ENCODE measurements at regions not wholly inside any gene's neighbourhood (a gene's known extent, or its start where the extent isn't known, plus 50 kb on each side); places are given as distances from the start of the nearest gene placed in this dataset.
A peak's percentile ranks its signal among the peaks of the same experiment; 100 is the strongest.
"Not testable (repeated sequence)": the region's sequence is repeated elsewhere in the genome, so short reads cannot be mapped to it uniquely, and the experiment has no call there.

DNA sequence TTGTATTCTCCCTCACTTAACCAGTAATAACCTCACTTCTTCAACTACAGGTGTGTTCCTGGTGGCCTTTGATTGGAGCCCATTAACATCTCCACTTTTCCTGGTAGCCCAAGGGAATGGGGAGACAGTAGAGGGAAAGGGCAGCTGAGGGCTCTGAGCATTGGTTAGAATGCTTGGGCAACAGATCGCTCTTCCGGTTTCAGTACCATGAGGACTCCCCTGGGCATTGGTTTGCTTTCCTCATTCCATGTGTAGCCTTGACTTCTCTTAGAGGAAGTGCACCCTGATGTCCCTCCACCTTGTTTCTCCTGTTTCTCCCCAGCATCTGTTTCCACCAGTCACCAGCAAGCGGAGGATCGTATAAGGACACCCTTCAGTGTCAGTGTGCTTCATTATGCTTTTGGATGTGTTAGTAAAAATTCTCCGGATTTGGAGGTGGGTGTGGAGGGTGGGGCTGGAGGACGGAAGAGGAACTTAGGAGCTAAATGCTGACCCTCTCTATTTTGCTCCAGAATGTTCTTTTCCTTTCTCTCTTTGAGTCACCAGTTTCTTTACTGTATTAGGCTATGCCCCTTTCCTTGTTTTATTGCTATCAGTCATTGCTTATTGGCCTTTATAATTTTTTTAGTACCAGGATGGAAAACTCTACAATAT lies 50.6 kb upstream of the ZNG1B start:
- peak; percentile 37 to 63 for DNase-seq

DNA sequence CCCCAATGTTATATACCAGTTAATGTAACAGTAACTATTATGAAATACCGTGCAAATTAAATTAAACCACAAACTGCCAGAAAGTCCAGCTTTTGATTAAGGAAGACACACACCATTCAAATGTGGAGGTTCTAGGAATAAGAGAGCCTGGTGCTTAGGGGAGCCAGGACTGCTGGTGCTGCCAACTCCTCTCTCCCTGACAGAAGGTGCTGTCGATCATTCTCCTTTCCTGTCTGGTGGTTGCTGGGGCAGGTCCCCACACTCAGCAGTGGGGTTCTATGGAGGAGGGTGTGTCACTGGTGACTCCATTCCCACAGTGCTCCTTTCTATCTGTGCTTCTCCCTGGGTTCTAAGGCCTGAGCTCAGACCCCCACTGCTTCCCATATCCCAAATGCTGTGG lies 57.9 kb upstream of the ZNG1B start:
- DNase-seq, result not testable (repeated sequence)

DNA sequence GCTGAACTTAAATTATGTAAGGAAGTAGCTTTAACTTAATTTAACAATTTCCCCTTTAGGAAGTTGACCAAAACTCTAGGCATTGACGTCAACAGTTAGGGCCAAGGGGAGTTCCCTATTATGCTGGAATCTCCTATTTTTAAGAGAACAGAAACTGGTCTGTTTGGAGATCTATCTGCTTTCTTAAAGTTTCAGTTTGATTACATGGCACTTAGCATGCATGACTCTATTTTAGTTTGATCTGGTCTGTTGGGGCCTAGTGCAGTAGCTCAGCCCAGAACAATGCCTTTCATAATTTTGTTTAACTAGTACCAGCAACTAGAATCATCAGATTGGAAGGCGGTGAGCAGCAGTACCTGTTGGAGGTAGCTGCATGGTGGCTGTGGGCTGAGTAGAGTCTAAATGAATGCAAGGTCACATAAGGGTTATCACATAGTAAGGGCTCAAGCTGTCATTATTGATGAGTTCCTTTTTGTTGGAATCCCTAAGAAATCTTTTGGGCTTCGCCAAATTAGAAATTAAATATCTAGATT lies 60.5 kb upstream of the ZNG1B start:
- DNase-seq, result peak; percentile 94

- peak in 1 of 2 donors; percentile 12 for DNase-seq
These were observed 61.1 kb upstream of the ZNG1B start for GRCh38 chr2:113376253-113376912.

DNA sequence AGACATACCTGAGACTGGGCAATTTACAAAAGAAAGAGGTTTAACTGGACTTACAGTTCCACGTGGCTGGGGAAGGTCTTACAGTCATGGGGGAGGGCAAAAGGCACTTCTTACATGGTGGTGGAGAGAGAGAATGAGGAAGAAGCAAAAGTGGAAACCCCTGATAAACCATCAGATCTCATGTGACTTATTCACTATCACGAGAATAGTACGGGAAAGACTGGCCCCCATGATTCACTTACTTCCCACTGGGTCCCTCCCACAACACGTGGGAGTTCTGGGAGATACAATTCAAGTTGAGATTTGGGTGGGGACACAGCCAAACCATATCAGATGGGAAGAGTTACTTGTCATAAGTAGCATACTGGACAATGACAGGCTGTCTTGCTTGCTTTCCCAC lies 62.6 kb upstream of the ZNG1B start:
- DNase-seq, result peak; percentile 68 to 74

DNA sequence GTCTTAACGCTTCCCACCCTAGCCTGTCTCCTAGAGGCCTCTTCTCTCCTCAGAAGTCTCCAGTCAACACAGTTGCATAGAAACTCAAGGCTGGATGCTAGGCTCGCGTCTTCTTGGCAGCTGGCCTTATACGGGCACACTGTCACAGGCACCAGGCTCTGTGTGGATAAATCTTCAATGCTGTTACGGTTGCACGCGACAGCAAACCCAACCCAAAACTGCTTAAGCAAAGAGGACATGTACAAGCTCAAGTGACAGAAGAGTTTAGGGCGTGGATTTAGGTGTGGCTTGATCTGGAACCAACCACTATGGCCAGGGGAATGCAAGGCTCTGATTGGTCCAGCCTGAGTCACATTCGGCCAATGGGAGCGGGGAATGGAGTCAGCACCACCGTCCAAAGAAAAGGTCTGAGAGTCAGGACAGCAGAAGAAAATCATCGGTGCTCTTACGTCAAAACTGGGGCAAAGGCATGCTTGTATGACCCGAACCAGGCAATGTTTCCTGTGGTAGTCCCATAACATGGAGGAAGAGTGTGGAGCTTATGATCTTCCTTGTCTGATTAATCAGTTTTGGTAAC lies 65.1 kb upstream of the ZNG1B start:
- DNase-seq, result not testable (repeated sequence)

DNA sequence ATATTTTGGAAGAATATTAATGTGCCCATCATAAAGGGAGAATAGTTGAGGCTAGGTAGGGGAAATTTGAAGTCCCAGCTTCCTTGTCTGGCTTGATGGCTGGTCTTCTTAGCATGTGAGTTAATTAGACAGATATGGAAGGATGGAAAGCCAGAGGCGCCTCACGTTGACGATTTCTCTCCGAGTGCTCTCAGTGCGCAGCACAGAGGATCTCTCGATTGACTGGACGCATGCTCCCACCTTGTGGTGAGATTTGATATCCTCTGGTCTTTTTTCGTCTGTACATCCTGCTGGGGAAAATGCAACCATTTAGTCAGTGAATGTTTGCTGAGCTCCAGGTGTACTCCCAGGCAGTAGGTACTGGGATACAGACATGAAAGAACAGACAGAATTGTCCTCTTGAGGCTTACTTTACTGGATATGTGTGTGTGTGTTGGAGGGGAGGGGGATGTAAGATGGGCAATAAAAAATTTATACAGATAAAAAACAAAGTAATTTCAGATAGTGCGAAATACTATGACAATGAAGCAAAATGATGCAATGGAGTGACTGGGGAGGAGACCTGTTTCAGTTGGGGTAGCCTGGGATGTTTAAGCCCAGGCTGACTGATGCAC lies 66.9 kb upstream of the ZNG1B start:
- peak; percentile 61 to 87 for DNase-seq

- DNase-seq, result no peak
These were observed 67.5 kb upstream of the ZNG1B start for GRCh38 chr2:113370030-113370429.

DNA sequence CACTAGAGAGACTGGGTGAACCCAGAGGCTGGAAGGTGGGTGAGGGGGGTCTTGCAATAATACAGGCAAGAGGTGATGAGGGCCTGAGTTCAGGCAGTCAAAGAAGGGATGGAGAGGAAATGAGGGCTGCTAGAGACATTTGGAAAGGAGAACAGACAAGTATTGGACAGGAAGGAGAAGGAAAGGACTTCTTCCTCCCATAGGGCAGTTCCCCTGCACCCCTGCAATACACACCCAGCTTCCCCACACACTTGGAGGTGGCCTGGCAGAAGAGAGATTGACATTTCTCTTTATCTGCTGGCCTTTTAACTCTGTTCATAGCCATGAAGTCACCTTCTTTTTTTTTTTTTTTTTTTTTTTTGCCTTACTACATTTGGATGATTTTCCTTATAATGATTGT lies 68.9 kb upstream of the ZNG1B start:
- not testable (repeated sequence) for DNase-seq

DNA sequence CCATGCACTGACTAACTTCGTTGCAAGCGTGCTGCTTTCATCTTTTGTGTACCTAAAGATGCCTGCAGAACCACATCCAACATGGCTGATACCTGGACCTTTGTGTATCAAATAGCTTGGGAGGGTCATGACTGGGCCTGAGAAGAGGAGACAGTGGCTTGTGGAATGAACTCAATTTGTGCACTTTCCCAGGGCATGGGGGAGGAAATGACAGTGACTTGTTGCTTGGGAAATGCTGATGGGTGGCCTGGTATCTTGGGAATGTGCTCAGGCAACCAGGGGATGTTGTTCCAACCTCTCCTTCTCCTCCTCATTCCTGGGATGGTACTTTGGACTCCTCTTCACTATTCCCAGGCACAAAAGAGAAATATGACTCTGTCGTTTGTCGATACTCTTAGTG lies 70.7 kb upstream of the ZNG1B start:
- DNase-seq, result not testable (repeated sequence)

DNA sequence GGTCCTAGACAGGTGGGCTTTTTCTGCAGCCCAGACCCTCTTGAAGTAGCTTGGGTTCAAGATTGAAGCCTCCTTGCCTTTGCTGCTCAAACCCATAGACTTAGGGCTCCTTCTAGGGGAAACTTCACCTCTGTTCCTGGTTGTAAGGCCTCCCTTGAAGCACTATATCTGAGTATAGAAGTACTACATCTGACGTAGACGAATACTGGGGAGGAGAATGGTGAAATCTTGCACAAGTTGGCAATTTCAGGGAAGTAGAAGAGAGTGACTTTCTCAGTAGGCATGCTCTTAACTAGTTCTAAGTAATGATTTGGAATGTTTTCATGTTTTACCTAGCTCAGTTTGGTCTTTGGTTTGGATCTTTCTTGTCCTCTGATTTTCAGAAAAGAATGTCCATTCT lies 71.7 kb upstream of the ZNG1B start:
- peak; percentile 64 to 77 for DNase-seq

DNA sequence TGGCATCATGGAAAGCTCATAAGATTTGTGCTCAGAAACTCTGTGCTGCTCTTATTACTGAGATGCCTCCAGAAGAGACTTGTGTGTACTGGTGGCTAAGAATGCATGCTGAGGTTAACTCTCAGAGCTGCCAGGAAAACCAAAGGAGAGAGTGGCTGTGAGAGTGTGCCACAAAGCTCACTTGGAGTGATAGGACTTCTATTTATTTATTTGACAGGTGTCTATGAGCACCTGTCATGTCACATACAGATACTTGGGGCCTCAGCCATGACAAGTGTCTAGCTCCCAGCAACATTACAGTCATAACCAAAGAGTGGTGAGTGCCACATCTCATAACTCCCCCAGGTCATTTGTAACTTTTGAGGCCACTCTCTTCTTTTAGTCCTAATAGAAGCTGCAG lies 72.2 kb upstream of the ZNG1B start:
- not testable (repeated sequence) for DNase-seq

DNA sequence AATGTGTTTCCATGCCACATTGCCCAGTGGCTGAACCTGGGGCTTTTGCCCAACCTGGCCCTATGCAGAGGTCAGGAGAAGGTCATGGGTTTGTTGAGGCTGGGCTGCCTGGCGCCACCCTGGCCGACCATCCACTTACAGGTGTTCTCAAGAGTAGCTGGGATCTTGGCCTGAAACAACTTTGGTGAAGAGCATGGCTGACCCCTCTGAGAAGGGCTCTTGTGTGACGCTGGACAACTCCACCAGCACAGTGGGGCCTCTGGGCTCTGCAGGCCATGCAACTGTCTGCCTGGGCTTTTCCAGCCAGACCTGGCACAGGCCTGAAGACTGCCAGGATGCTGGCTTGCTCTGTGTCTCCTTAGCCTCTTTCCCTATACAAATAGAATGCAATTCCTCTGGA lies 76.4 kb upstream of the ZNG1B start:
- DNase-seq, result no peak

GRCh38 chr2:113357071-113357470 lies 78.3 kb upstream of the PAX8 start:
- no peak for DNase-seq

GRCh38 chr2:113356284-113356683 lies 77.6 kb upstream of the PAX8 start:
- DNase-seq, result not testable (repeated sequence)

DNA sequence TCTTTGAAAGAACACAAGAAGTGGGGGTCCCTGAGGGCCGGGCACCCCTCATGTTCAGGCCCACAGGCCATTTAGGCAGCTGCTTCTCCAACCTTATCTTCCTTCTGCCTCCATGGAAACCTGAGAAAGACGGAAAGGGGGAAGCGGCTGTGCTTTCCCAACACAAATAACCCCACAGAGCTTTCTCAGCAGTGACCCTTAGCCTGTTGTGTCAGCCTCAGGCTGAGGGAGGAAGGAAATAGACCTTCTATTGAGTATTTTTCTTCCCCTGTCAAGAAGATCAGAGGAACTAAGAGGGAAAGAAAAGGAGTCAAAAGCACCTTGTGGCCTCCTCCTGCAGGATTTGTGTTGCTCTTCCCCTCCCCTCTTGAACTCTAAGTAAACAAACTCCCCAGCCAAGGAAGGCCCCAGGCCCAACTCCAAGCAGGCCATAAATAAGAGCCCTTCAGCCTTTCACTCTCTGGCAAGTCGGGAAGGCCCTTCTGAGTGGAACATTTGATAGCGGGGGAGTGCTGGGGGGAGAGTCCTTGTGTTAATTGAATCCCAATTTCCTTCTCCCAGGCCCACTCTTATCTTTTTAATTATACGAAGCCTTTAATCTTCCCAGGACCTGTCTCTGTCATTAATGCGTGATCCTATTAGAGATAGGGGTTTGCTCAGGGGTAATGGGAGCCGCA lies 76.8 kb upstream of the PAX8 start:
- DNase-seq, result peak; percentile 30 to 41

GRCh38 chr2:113351375-113352355 lies 72.9 kb upstream of the PAX8 start:
- DNase-seq, result peak; percentile 39 to 48

DNA sequence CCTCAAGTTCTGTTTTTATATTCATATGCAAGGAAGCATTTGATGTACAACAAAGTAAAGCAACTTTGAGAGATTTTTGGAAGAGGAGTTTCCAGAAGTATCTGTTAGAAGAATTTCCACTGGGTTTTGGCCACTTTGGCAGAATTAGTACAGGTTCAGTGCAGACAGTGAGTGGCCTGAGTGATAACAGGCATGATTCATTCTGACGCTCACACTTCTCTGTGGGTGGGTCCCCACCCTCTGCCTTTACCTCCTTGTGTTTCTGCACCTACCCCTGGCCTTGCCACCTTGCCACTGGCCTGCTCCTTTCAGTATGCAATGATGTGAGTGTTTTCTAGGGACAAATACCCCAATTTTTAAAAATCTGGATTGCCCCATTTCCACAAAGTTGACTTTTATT lies 65.1 kb upstream of the PAX8 start:
- DNase-seq, result not testable (repeated sequence)

DNA sequence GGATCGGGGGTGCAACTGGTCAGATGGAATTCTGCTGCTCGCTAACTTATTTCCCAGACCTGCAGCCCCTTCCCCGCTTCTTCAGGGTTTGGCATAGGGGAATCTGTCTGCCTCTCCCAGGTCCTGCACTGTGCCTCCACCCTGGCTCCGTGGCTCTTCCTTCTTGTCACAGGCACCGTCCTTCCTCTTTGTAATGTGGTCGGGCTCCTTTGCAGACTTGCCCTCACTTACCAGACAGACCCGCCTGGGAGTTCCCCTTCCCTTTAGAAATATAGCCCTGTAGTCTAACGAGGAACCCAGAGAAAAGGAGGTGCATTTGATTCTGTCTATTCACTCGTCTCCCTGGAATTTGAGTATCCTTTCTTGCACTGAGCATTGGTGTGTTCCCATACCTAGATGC lies 63.9 kb upstream of the PAX8 start:
- DNase-seq, result peak; percentile 67 to 83

- DNase-seq, result not testable (repeated sequence)
These were observed 63.1 kb upstream of the PAX8 start for GRCh38 chr2:113341870-113342253.

DNA sequence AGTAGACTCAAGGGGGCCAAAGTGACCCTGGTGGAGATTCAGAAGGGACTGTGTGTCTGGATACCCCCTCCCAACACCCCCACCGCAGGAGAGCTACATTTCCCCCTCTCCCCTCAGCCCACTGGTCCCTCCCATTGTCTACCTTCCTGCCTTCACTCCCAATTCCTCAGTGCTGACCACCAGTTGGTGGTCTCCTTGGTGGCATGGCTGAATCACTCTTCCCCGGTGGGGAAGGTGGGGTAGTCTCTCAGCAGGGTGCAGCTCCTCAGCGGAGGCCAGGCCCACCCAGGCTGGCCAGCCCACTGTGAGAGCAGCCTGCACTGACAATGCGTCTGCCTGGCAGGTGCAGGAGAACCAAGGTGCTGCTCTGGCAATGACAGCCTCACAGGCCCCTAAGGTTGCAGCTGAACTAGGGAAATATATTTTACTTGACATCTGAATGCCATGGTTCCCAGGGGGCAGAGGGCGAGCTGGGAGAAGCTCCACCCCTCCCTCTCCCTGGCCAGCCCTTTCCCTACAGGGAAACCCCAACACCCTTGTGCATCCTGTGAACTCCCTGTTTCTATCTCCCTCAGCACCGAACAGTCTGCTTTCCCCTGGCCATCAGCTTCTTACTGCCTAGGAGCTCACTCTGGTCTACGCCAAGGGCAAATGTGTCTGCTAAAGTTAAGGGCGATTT lies 62.6 kb upstream of the PAX8 start:
- DNase-seq, result no peak
